MM.1S (cell line): ENCODE measurements at regions not wholly inside any gene's neighbourhood (a gene's known extent, or its start where the extent isn't known, plus 50 kb on each side); places are given as distances from the start of the nearest gene placed in this dataset.

Experiments used
- EZH2phosphoT487 ChIP-seq: fragments of 300-600 bp; sonication (generic); IDR thresholded peaks from 2 replicates; pipeline ENCODE4 v1.6.1; 2018; ENCODE audit warnings: antibody characterized with exemption, low read length
- TF ChIP-seq, protein P1 (sequence below): fragments of 300-600 bp; sonication (generic); IDR thresholded peaks from 2 replicates; pipeline ENCODE4 v1.5.1; 2016; ENCODE audit warnings: antibody characterized with exemption, low read length, mixed read lengths

DNA sequence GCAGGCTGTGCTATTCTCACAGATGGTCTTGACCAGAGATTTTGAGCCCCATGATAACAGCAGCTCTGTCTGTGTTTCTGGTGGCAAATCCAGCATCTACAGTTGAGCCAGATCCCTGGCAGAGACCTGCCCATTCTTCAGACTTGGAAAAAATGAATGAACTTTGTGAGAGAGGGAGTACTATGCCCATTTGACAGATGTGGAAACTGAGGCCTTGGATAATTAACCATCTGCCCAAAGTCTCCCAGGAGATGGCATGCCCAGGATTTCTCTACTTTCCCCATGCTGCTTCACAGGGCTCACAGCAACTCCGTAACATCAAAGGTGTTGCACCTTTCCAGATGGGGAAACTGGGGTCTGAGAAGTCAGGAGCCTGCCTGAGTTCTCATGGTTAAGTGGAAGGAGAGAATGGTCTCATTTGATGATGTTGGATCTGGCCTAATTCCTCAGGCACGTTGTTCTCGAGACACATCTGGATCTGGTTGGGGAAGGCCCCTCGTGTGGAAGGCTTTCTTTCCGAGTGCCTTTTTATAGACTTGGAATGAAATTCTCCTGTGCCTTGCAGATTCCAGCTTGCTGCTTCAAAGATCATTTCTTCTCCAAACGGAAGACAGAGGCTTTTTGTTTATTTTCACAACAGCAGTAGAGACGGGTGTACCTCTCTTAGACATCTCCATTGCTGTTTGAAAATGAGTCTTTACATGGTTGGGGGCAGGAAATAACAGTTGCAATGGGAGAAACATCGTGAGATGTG, 73.3 kb upstream of the STX18 start:
- TF ChIP-seq, protein P1, sequence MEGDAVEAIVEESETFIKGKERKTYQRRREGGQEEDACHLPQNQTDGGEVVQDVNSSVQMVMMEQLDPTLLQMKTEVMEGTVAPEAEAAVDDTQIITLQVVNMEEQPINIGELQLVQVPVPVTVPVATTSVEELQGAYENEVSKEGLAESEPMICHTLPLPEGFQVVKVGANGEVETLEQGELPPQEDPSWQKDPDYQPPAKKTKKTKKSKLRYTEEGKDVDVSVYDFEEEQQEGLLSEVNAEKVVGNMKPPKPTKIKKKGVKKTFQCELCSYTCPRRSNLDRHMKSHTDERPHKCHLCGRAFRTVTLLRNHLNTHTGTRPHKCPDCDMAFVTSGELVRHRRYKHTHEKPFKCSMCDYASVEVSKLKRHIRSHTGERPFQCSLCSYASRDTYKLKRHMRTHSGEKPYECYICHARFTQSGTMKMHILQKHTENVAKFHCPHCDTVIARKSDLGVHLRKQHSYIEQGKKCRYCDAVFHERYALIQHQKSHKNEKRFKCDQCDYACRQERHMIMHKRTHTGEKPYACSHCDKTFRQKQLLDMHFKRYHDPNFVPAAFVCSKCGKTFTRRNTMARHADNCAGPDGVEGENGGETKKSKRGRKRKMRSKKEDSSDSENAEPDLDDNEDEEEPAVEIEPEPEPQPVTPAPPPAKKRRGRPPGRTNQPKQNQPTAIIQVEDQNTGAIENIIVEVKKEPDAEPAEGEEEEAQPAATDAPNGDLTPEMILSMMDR: no peak
- TF ChIP-seq EZH2phosphoT487: no peak
